Smooth muscle cell (in vitro differentiated cells): ENCODE measurements at regions not wholly inside any gene's neighbourhood (a gene's known extent, or its start where the extent isn't known, plus 50 kb on each side); places are given as distances from the start of the nearest gene placed in this dataset.

Experiments used
- DNase-seq: peaks from one replicate; lab custom pipeline; 2025; ENCODE audit not compliant: unreplicated experiment; lab: John Stamatoyannopoulos, UW
- H2AFZ ChIP-seq: fragments of 200-600 bp; sonication (generic); 2 replicates; pipeline ENCODE4 v1.6.0; 2016; ENCODE audit warnings: antibody characterized with exemption, low read depth, mild to moderate bottlenecking
- H3F3A ChIP-seq: fragments of 200-600 bp; sonication (generic); 2 replicates; pipeline ENCODE4 v1.6.0; 2017; ENCODE audit warnings: antibody characterized with exemption, low read depth
- H3K27ac ChIP-seq: fragments of 200-600 bp; sonication (generic); 2 replicates; pipeline ENCODE4 v1.5.1; 2016; ENCODE audit warnings: low read depth, mild to moderate bottlenecking
- H3K27me3 ChIP-seq: fragments of 200-600 bp; sonication (generic); 2 replicates; pipeline ENCODE4 v1.6.1; 2016; ENCODE audit warnings: low read depth, mild to moderate bottlenecking
- H3K36me3 ChIP-seq: fragments of 200-600 bp; sonication (generic); 2 replicates; pipeline ENCODE4 v1.5.1; 2016; ENCODE audit warnings: low read depth
- H3K4me1 ChIP-seq: fragments of 200-600 bp; sonication (generic); 2 replicates; pipeline ENCODE4 v1.5.1; 2016; ENCODE audit warnings: low read depth
- H3K4me2 ChIP-seq: fragments of 200-600 bp; sonication (generic); 2 replicates; pipeline ENCODE4 v1.6.0; 2016; ENCODE audit warnings: mild to moderate bottlenecking
- H3K4me3 ChIP-seq: fragments of 200-600 bp; sonication (generic); 2 replicates; pipeline ENCODE4 v1.5.1; 2016; ENCODE audit warnings: mild to moderate bottlenecking
- H3K79me2 ChIP-seq: fragments of 200-600 bp; sonication (generic); 2 replicates; pipeline ENCODE4 v1.6.0; 2016; ENCODE audit warnings: low read depth, mild to moderate bottlenecking
- H3K9ac ChIP-seq: fragments of 200-600 bp; sonication (generic); 2 replicates; pipeline ENCODE4 v1.6.0; 2016; ENCODE audit warnings: low read depth
- H3K9me3 ChIP-seq: fragments of 200-600 bp; sonication (generic); replicated peaks from 2 replicates; pipeline ENCODE4 v1.5.1; 2016; ENCODE audit warnings: low read depth
- H4K20me1 ChIP-seq: fragments of 200-600 bp; sonication (generic); 2 replicates; pipeline ENCODE4 v1.6.0; 2016; ENCODE audit warnings: low read depth
- CTCF ChIP-seq: fragments of 200-600 bp; sonication (generic); IDR thresholded peaks from 2 replicates; pipeline ENCODE4 v1.5.1; 2017; ENCODE audit warnings: borderline replicate concordance, mild to moderate bottlenecking, antibody characterized with exemption; ENCODE audit not compliant: insufficient read depth, poor library complexity, severe bottlenecking
- WGBS: methylation state at CpG from one replicate; pipeline ENCODE4 v1.1.7; 2016; ENCODE audit warnings: low lambda C conversion rate; 5-methylcytosine and 5-hydroxymethylcytosine counted together

GRCh38 chrX:150291014-150291413 is 72.1 kb upstream of the MAMLD1 start:
- Histone ChIP-seq H3K9ac (no peak overlapping the region), H3F3A (no peaks in the 10 kb centered on the region), H4K20me1 (no peaks in the 10 kb centered on the region), H3K27me3 (no peaks in the 10 kb centered on the region), H3K4me2 (no peak overlapping the region), H3K27ac (no peak overlapping the region), H3K36me3 (no peaks in the 10 kb centered on the region), H3K79me2 (no peaks in the 10 kb centered on the region), H3K9me3 (no peaks in the 10 kb centered on the region), H2AFZ (no peak overlapping the region), H3K4me1 (no peaks in the 10 kb centered on the region), H3K4me3 (no peak overlapping the region)
- 78% methylated on average over 5 of the region's 5 CpGs for WGBS
- no peak for TF ChIP-seq CTCF
- DNase-seq = no peak

GRCh38 chrX:150293311-150294013 is 69.7 kb upstream of the MAMLD1 start:
- Histone ChIP-seq H3K27me3 (no peaks in the 10 kb centered on the region), H3K36me3 (no peaks in the 10 kb centered on the region), H4K20me1 (no peaks in the 10 kb centered on the region), H3K9me3 (no peaks in the 10 kb centered on the region), H2AFZ (no peak overlapping the region), H3K27ac (no peak overlapping the region), H3F3A (no peaks in the 10 kb centered on the region), H3K4me1 (no peaks in the 10 kb centered on the region), H3K79me2 (no peaks in the 10 kb centered on the region), H3K9ac (no peak overlapping the region), H3K4me3 (no peak overlapping the region), H3K4me2 (no peak overlapping the region)
- no peak for DNase-seq
- no peak for TF ChIP-seq CTCF
- WGBS = 68% methylated on average over 5 of the region's 5 CpGs

GRCh38 chrX:150298841-150299551 is 64.1 kb upstream of the MAMLD1 start:
- no peak for DNase-seq
- Histone ChIP-seq H3K27me3 (no peaks in the 10 kb centered on the region), H3K36me3 (no peaks in the 10 kb centered on the region), H4K20me1 (no peaks in the 10 kb centered on the region), H3K79me2 (no peaks in the 10 kb centered on the region), H3K4me2 (no peak overlapping the region), H3K4me3 (no peak overlapping the region), H3K4me1 (no peaks in the 10 kb centered on the region), H3K9ac (no peak overlapping the region), H3K9me3 (no peaks in the 10 kb centered on the region), H2AFZ (no peak overlapping the region), H3F3A (no peaks in the 10 kb centered on the region), H3K27ac (no peak overlapping the region)
- WGBS = 66% methylated on average over 4 of the region's 4 CpGs
- TF ChIP-seq CTCF = no peak

- no peak overlapping the region for H3K27ac ChIP-seq
- DNase-seq = no peak
- no peak overlapping the region for H2AFZ ChIP-seq
- H3K27me3 ChIP-seq = no peaks in the 10 kb centered on the region
- no peaks in the 10 kb centered on the region for H3F3A ChIP-seq
- no peak overlapping the region for H3K4me2 ChIP-seq
- no peaks in the 10 kb centered on the region for H3K36me3 ChIP-seq
- H3K4me3 ChIP-seq = no peak overlapping the region
- no peak for TF ChIP-seq CTCF
- no peaks in the 10 kb centered on the region for H3K4me1 ChIP-seq
- H4K20me1 ChIP-seq = no peaks in the 10 kb centered on the region
- no peaks in the 10 kb centered on the region for H3K9me3 ChIP-seq
- H3K79me2 ChIP-seq = no peaks in the 10 kb centered on the region
- H3K9ac ChIP-seq = no peak overlapping the region
Measured at GRCh38 chrX:150299579-150299978, 63.5 kb upstream of the MAMLD1 start.
